Stimulated activated naive CD8-positive, alpha-beta T cell treated with anti-CD3 and anti-CD28 coated beads, Interleukin-15, Interleukin-2, amounts not matched to agents 100 ng/mL and 50 ng/mL, for 24 hours (primary cell): ENCODE measurements at regions not wholly inside any gene's neighbourhood (a gene's known extent, or its start where the extent isn't known, plus 50 kb on each side); places are given as distances from the start of the nearest gene placed in this dataset.
A peak's percentile ranks its signal among the peaks of the same experiment; 100 is the strongest.

ENCODE experiments used
- H3K27ac Mint-ChIP-seq: one replicate; pipeline ENCODE4 v1.8.0; 2021; ENCODE audit warnings: mild to moderate bottlenecking, mixed read lengths
- H3K27me3 Mint-ChIP-seq: one replicate; pipeline ENCODE4 v1.8.0; 2021; ENCODE audit warnings: mixed read lengths
- H3K36me3 Mint-ChIP-seq: one replicate; pipeline ENCODE4 v1.8.0; 2021; ENCODE audit warnings: low read depth, mixed read lengths
- H3K4me1 Mint-ChIP-seq: one replicate; pipeline ENCODE4 v1.8.0; 2021; ENCODE audit warnings: low read depth, mixed read lengths
- H3K4me3 Mint-ChIP-seq: one replicate; pipeline ENCODE4 v1.8.0; 2021; ENCODE audit warnings: mild to moderate bottlenecking, mixed read lengths
- H3K9me3 Mint-ChIP-seq: one replicate; pipeline ENCODE4 v1.8.0; 2021; ENCODE audit warnings: mixed read lengths

- H3K4me1 Mint-ChIP-seq, result no peaks in the 10 kb centered on the region
- H3K27ac Mint-ChIP-seq, result no peak overlapping the region
- H3K36me3 Mint-ChIP-seq, result no peaks in the 10 kb centered on the region
- H3K4me3 Mint-ChIP-seq, result no peak overlapping the region
- no peaks in the 10 kb centered on the region for H3K9me3 Mint-ChIP-seq
- peaks cover 22% of the 10 kb centered on the region for H3K27me3 Mint-ChIP-seq
Observed at GRCh38 chr14:61847861-61848260, 85.6 kb downstream of the SNAPC1 start.

GRCh38 chr14:61854898-61855297 lies 92.7 kb downstream of the SNAPC1 start:
- Mint-ChIP-seq H3K27ac (no peak overlapping the region), H3K36me3 (no peaks in the 10 kb centered on the region), H3K27me3 (peaks cover 31% of the 10 kb centered on the region), H3K9me3 (no peaks in the 10 kb centered on the region), H3K4me3 (no peak overlapping the region), H3K4me1 (no peaks in the 10 kb centered on the region)

GRCh38 chr14:61860294-61860918 lies 98.2 kb downstream of the SNAPC1 start:
- Mint-ChIP-seq H3K4me1 (no peaks in the 10 kb centered on the region), H3K36me3 (no peaks in the 10 kb centered on the region), H3K4me3 (no peak overlapping the region), H3K27ac (peak overlapping the region; percentile 68), H3K27me3 (peaks cover 16% of the 10 kb centered on the region), H3K9me3 (no peaks in the 10 kb centered on the region)

GRCh38 chr14:61861320-61861865 lies 99.2 kb downstream of the SNAPC1 start:
- no peak overlapping the region for H3K4me3 Mint-ChIP-seq
- no peaks in the 10 kb centered on the region for H3K36me3 Mint-ChIP-seq
- H3K4me1 Mint-ChIP-seq, result no peaks in the 10 kb centered on the region
- no peaks in the 10 kb centered on the region for H3K9me3 Mint-ChIP-seq
- no peak overlapping the region for H3K27ac Mint-ChIP-seq
- peaks cover 8% of the 10 kb centered on the region for H3K27me3 Mint-ChIP-seq

- H3K4me3 Mint-ChIP-seq, result no peak overlapping the region
- H3K27me3 Mint-ChIP-seq, result peaks cover under 1% of the 10 kb centered on the region
- H3K9me3 Mint-ChIP-seq, result peaks cover under 1% of the 10 kb centered on the region
- no peak overlapping the region for H3K27ac Mint-ChIP-seq
- H3K36me3 Mint-ChIP-seq, result no peaks in the 10 kb centered on the region
- peaks cover 11% of the 10 kb centered on the region for H3K4me1 Mint-ChIP-seq
Observed at GRCh38 chr14:61864329-61864898, 102.2 kb downstream of the SNAPC1 start.

- peaks cover 11% of the 10 kb centered on the region for H3K4me1 Mint-ChIP-seq
- no peaks in the 10 kb centered on the region for H3K36me3 Mint-ChIP-seq
- H3K27me3 Mint-ChIP-seq, result peaks cover 9% of the 10 kb centered on the region
- H3K9me3 Mint-ChIP-seq, result peaks cover 14% of the 10 kb centered on the region
- H3K4me3 Mint-ChIP-seq, result no peak overlapping the region
- no peak overlapping the region for H3K27ac Mint-ChIP-seq
Observed at GRCh38 chr14:61866932-61867920, 105.0 kb downstream of the SNAPC1 start.

- peaks cover 11% of the 10 kb centered on the region for H3K4me1 Mint-ChIP-seq
- H3K27ac Mint-ChIP-seq, result no peak overlapping the region
- no peak overlapping the region for H3K4me3 Mint-ChIP-seq
- H3K9me3 Mint-ChIP-seq, result peaks cover 14% of the 10 kb centered on the region
- peaks cover 16% of the 10 kb centered on the region for H3K27me3 Mint-ChIP-seq
- no peaks in the 10 kb centered on the region for H3K36me3 Mint-ChIP-seq
Observed at GRCh38 chr14:61868846-61869245, 106.6 kb downstream of the SNAPC1 start.

- no peak overlapping the region for H3K4me3 Mint-ChIP-seq
- H3K36me3 Mint-ChIP-seq, result no peaks in the 10 kb centered on the region
- H3K4me1 Mint-ChIP-seq, result peaks cover 11% of the 10 kb centered on the region
- H3K27me3 Mint-ChIP-seq, result peaks cover 22% of the 10 kb centered on the region
- no peak overlapping the region for H3K27ac Mint-ChIP-seq
- peaks cover 14% of the 10 kb centered on the region for H3K9me3 Mint-ChIP-seq
Observed at GRCh38 chr14:61870163-61870562, 107.9 kb downstream of the SNAPC1 start.

- no peak overlapping the region for H3K27ac Mint-ChIP-seq
- H3K27me3 Mint-ChIP-seq, result peaks cover 33% of the 10 kb centered on the region
- H3K9me3 Mint-ChIP-seq, result peaks cover 14% of the 10 kb centered on the region
- H3K36me3 Mint-ChIP-seq, result no peaks in the 10 kb centered on the region
- H3K4me1 Mint-ChIP-seq, result peaks cover 5% of the 10 kb centered on the region
- H3K4me3 Mint-ChIP-seq, result no peak overlapping the region
Observed at GRCh38 chr14:61872452-61872851, 110.2 kb downstream of the SNAPC1 start.

GRCh38 chr14:61875483-61875882 lies 113.3 kb downstream of the SNAPC1 start:
- H3K27ac Mint-ChIP-seq, result no peak overlapping the region
- H3K27me3 Mint-ChIP-seq, result peaks cover 46% of the 10 kb centered on the region
- peaks cover 4% of the 10 kb centered on the region for H3K9me3 Mint-ChIP-seq

GRCh38 chr14:61876362-61877034 lies 114.3 kb downstream of the SNAPC1 start:
- Mint-ChIP-seq H3K9me3 (no peaks in the 10 kb centered on the region), H3K27me3 (peaks cover 50% of the 10 kb centered on the region), H3K27ac (no peak overlapping the region), H3K4me1 (no peaks in the 10 kb centered on the region), H3K4me3 (no peak overlapping the region), H3K36me3 (no peaks in the 10 kb centered on the region)

More at GRCh38 chr14:61875483-61875882, 113.3 kb downstream of the SNAPC1 start:
- no peaks in the 10 kb centered on the region for H3K4me1 Mint-ChIP-seq
- H3K36me3 Mint-ChIP-seq, result no peaks in the 10 kb centered on the region
- no peak overlapping the region for H3K4me3 Mint-ChIP-seq

GRCh38 chr14:61877035-61877390 lies 114.8 kb downstream of the SNAPC1 start:
- Mint-ChIP-seq H3K27ac (no peak overlapping the region), H3K9me3 (no peaks in the 10 kb centered on the region), H3K4me3 (no peak overlapping the region), H3K4me1 (no peaks in the 10 kb centered on the region), H3K36me3 (no peaks in the 10 kb centered on the region), H3K27me3 (peaks cover 53% of the 10 kb centered on the region)

- Mint-ChIP-seq H3K4me3 (no peak overlapping the region), H3K36me3 (no peaks in the 10 kb centered on the region), H3K4me1 (no peaks in the 10 kb centered on the region), H3K27ac (no peak overlapping the region), H3K9me3 (no peaks in the 10 kb centered on the region), H3K27me3 (peaks cover 53% of the 10 kb centered on the region)
Observed at GRCh38 chr14:61877768-61878167, 115.5 kb downstream of the SNAPC1 start.

GRCh38 chr14:61878931-61879330 lies 116.7 kb downstream of the SNAPC1 start:
- no peaks in the 10 kb centered on the region for H3K36me3 Mint-ChIP-seq

More at GRCh38 chr14:61878931-61879330, 116.7 kb downstream of the SNAPC1 start:
- H3K4me1 Mint-ChIP-seq, result no peaks in the 10 kb centered on the region
- no peak overlapping the region for H3K27ac Mint-ChIP-seq
- H3K9me3 Mint-ChIP-seq, result no peaks in the 10 kb centered on the region
- peaks cover 50% of the 10 kb centered on the region for H3K27me3 Mint-ChIP-seq
- no peak overlapping the region for H3K4me3 Mint-ChIP-seq
